H9 (cell line): ENCODE measurements at regions not wholly inside any gene's neighbourhood (a gene's known extent, or its start where the extent isn't known, plus 50 kb on each side); places are given as distances from the start of the nearest gene placed in this dataset.

Experiments
- DNase-seq: peaks from one replicate; pipeline ENCODE4 v3.0.0-alpha.2; 2017
- H2AFZ ChIP-seq: one replicate; pipeline ENCODE4 v1.6.1; 2013; ENCODE audit warnings: mild to moderate bottlenecking, low read length, control low read depth, moderate library complexity
- H2AK5ac ChIP-seq: 2 replicates; pipeline ENCODE4 v1.6.1; 2013; ENCODE audit warnings: low read length, control low read depth, mixed read lengths; ENCODE audit not compliant: insufficient read length
- H2BK120ac ChIP-seq: one replicate; pipeline ENCODE4 v1.6.1; 2013; ENCODE audit warnings: low read depth, mild to moderate bottlenecking, low read length, control low read depth, inconsistent platforms; ENCODE audit not compliant: poor library complexity, severe bottlenecking
- H2BK12ac ChIP-seq: 2 replicates; pipeline ENCODE4 v1.6.1; 2013; ENCODE audit warnings: low read length, control low read depth, mixed read lengths, low read depth; ENCODE audit not compliant: insufficient read length
- H2BK15ac ChIP-seq: 2 replicates; pipeline ENCODE4 v1.6.1; 2013; ENCODE audit warnings: low read depth, low read length, control low read depth
- H2BK20ac ChIP-seq: one replicate; pipeline ENCODE4 v1.6.1; 2013; ENCODE audit warnings: low read depth, mild to moderate bottlenecking, low read length, control low read depth, inconsistent platforms; ENCODE audit not compliant: poor library complexity, severe bottlenecking
- H2BK5ac ChIP-seq: 2 replicates; pipeline ENCODE4 v1.6.1; 2013; ENCODE audit warnings: low read length, control low read depth, mixed read lengths; ENCODE audit not compliant: insufficient read length
- H3K14ac ChIP-seq: 2 replicates; pipeline ENCODE4 v1.6.1; 2013; ENCODE audit warnings: low read length, control low read depth; ENCODE audit not compliant: insufficient read depth
- H3K18ac ChIP-seq: 2 replicates; pipeline ENCODE4 v1.6.1; 2013; ENCODE audit warnings: low read depth, mild to moderate bottlenecking, mixed read lengths, low read length, control low read depth; ENCODE audit not compliant: insufficient read length
- H3K23ac ChIP-seq: 2 replicates; pipeline ENCODE4 v1.6.1; 2013; ENCODE audit warnings: low read length, control low read depth, mixed read lengths, low read depth; ENCODE audit not compliant: insufficient read length
- H3K23me2 ChIP-seq: 2 replicates; pipeline ENCODE4 v1.6.1; 2013; ENCODE audit warnings: low read depth, mild to moderate bottlenecking, mixed read lengths, low read length, control low read depth; ENCODE audit not compliant: insufficient read length, poor library complexity, severe bottlenecking
- H3K27ac ChIP-seq: 2 replicates; pipeline ENCODE4 v1.5.1; 2013; ENCODE audit warnings: low read length, control low read depth, mixed read lengths, low read depth; ENCODE audit not compliant: insufficient read length
- H3K27me3 ChIP-seq: 2 replicates; pipeline ENCODE4 v1.6.1; 2013; ENCODE audit warnings: low read length, control low read depth, inconsistent platforms; ENCODE audit not compliant: insufficient read depth
- H3K4ac ChIP-seq: 2 replicates; pipeline ENCODE4 v1.6.1; 2013; ENCODE audit warnings: low read depth, mild to moderate bottlenecking, control low read depth, inconsistent platforms, low read length, moderate library complexity
- H3K4me1 ChIP-seq: 2 replicates; pipeline ENCODE4 v1.6.1; 2013; ENCODE audit warnings: low read length, control low read depth, inconsistent platforms; ENCODE audit not compliant: insufficient read depth
- H3K4me2 ChIP-seq: 2 replicates; pipeline ENCODE4 v1.6.1; 2013; ENCODE audit warnings: low read length, control low read depth, mixed read lengths; ENCODE audit not compliant: insufficient read length, insufficient read depth
- H3K56ac ChIP-seq: 2 replicates; pipeline ENCODE4 v1.6.1; 2013; ENCODE audit warnings: low read depth, mild to moderate bottlenecking, mixed read lengths, low read length, control low read depth; ENCODE audit not compliant: insufficient read length
- H3K79me1 ChIP-seq: 2 replicates; pipeline ENCODE4 v1.6.1; 2013; ENCODE audit warnings: low read depth, mild to moderate bottlenecking, moderate library complexity, low read length, control low read depth, inconsistent platforms; ENCODE audit not compliant: insufficient read depth, poor library complexity, severe bottlenecking
- H3K79me2 ChIP-seq: 2 replicates; pipeline ENCODE4 v1.6.1; 2013; ENCODE audit warnings: low read length, control low read depth, inconsistent platforms; ENCODE audit not compliant: insufficient read depth
- H3K9ac ChIP-seq: 2 replicates; pipeline ENCODE4 v1.6.1; 2013; ENCODE audit warnings: low read length, control low read depth, mixed read lengths; ENCODE audit not compliant: insufficient read length; ENCODE audit errors: extremely low read depth
- H3K9me3 ChIP-seq: one replicate; pipeline ENCODE4 v1.6.1; 2013; ENCODE audit warnings: low read depth, low read length, inconsistent platforms; ENCODE audit not compliant: control insufficient read depth
- H3T11ph ChIP-seq: one replicate; pipeline ENCODE4 v1.6.1; 2013; ENCODE audit warnings: mild to moderate bottlenecking, low read length, control low read depth, inconsistent platforms
- H4K20me1 ChIP-seq: one replicate; pipeline ENCODE4 v1.6.1; 2013; ENCODE audit not compliant: control insufficient read depth, insufficient read length, insufficient read depth
- H4K5ac ChIP-seq: 2 replicates; pipeline ENCODE4 v1.6.1; 2013; ENCODE audit warnings: low read depth, mild to moderate bottlenecking, mixed read lengths, low read length, control low read depth; ENCODE audit not compliant: insufficient read length
- H4K8ac ChIP-seq: replicated peaks from 2 replicates; pipeline ENCODE4 v1.6.1; 2013; ENCODE audit warnings: low read length, control low read depth, mixed read lengths, low read depth; ENCODE audit not compliant: insufficient read length
- H4K91ac ChIP-seq: 2 replicates; pipeline ENCODE4 v1.6.1; 2013; ENCODE audit warnings: low read depth, mild to moderate bottlenecking, moderate library complexity, mixed read lengths, low read length, control low read depth; ENCODE audit not compliant: insufficient read length
- H3K27ac Mint-ChIP-seq, 3 experiments: 2 replicates in 2 of 3; 3 replicates in 1 of 3; pipeline ENCODE4 v1.8.0; 2020 to 2021; ENCODE audit warnings: mixed read lengths in 3 of 3, mild to moderate bottlenecking in 1 of 3, moderate library complexity in 1 of 3
- H3K27me3 Mint-ChIP-seq: 2 replicates; pipeline ENCODE4 v1.8.0; 2021; ENCODE audit warnings: low read depth, mild to moderate bottlenecking, moderate library complexity, mixed read lengths
- H3K36me3 Mint-ChIP-seq, 3 experiments: 2 replicates in 2 of 3; 3 replicates in 1 of 3; pipeline ENCODE4 v1.8.0; 2020 to 2021; ENCODE audit warnings: low read depth in 3 of 3, mixed read lengths in 3 of 3; ENCODE audit not compliant: insufficient read depth in 1 of 3
- H3K4me1 Mint-ChIP-seq, 2 experiments: 2 replicates each; pipeline ENCODE4 v1.8.0; 2020; ENCODE audit warnings: mixed read lengths in 2 of 2
- H3K4me3 Mint-ChIP-seq, 2 experiments: 2 replicates in 1 of 2; 3 replicates in 1 of 2; pipeline ENCODE4 v1.8.0; 2020 to 2021; ENCODE audit warnings: mild to moderate bottlenecking in 2 of 2, mixed read lengths in 2 of 2, moderate library complexity in 1 of 2
- H3K9me3 Mint-ChIP-seq, 2 experiments: 2 replicates in 1 of 2; 3 replicates in 1 of 2; pipeline ENCODE4 v1.8.0; 2020; ENCODE audit warnings: mild to moderate bottlenecking in 2 of 2, mixed read lengths in 2 of 2, moderate library complexity in 1 of 2
- CTCF ChIP-seq: fragments of 200-600 bp; sonication (generic); conservative IDR thresholded peaks from 3 replicates; pipeline ENCODE4 v1.8.0; 2021; ENCODE audit warnings: antibody characterized with exemption, mild to moderate bottlenecking
- WGBS: extraction: QIAGEN DNeasy Blood & Tissue Kit; methylation state at CpG from one replicate; pipeline ENCODE4 v1.1.7; 2013; ENCODE audit warnings: missing lambda C conversion rate, low lambda C conversion rate, mixed read lengths; ENCODE audit not compliant: insufficient read length; ENCODE audit errors: extremely low coverage; 5-methylcytosine and 5-hydroxymethylcytosine counted together

- Histone ChIP-seq H3K27ac (no peak overlapping the region), H3K23me2 (no peaks in the 10 kb centered on the region), H3K9me3 (no peaks in the 10 kb centered on the region), H3K79me1 (no peaks in the 10 kb centered on the region), H2AFZ (no peak overlapping the region), H2BK5ac (no peak overlapping the region), H3K4ac (no peak overlapping the region), H3K56ac (no peak overlapping the region), H2BK12ac (no peak overlapping the region), H3K9ac (no peak overlapping the region), H3K79me2 (no peaks in the 10 kb centered on the region), H3K14ac (no peak overlapping the region), H4K91ac (no peak overlapping the region), H3K27me3 (no peaks in the 10 kb centered on the region), H3T11ph (no peak overlapping the region), H4K20me1 (no peaks in the 10 kb centered on the region), H3K4me2 (no peak overlapping the region), H4K5ac (no peak overlapping the region), H2AK5ac (no peak overlapping the region), H4K8ac (no peak overlapping the region), H3K23ac (no peak overlapping the region), H3K18ac (no peak overlapping the region), H2BK20ac (no peak overlapping the region), H3K4me1 (no peaks in the 10 kb centered on the region), H2BK15ac (no peak overlapping the region), H2BK120ac (no peak overlapping the region)
- H3K27me3 Mint-ChIP-seq, result no peaks in the 10 kb centered on the region
- H3K4me3 Mint-ChIP-seq, result no peak overlapping the region
- no peak for DNase-seq
- no peaks in the 10 kb centered on the region for H3K9me3 Mint-ChIP-seq
- H3K36me3 Mint-ChIP-seq, result no peaks in the 10 kb centered on the region
- no CpG with 5 or more reads among the region's 3 CpGs for WGBS
- peaks cover 6% of the 10 kb centered on the region in 2 experiments for H3K4me1 Mint-ChIP-seq
- TF ChIP-seq CTCF, result no peak
- H3K27ac Mint-ChIP-seq, result no peak overlapping the region
Observed at GRCh38 chr5:145667742-145668141, 167.4 kb downstream of the PRELID2 start.
